Adrenal gland (tissue), 9 donors: ENCODE measurements at regions not wholly inside any gene's neighbourhood (a gene's known extent, or its start where the extent isn't known, plus 50 kb on each side); places are given as distances from the start of the nearest gene placed in this dataset.

Experiments used
- DNase-seq, 7 donors: peaks; one replicate each; pipeline ENCODE4 v3.0.0-alpha.2; 2019 to 2020
- H3K27ac ChIP-seq, 5 donors: fragments of 200-600 bp; sonication (generic) in 4 of 5; 1 replicate in 3 of 5; 2 replicates in 2 of 5; pipeline versions ENCODE4 v1.5.1 to v1.8.0; 2016 to 2020; ENCODE audit warnings: mild to moderate bottlenecking in 1 of 5
- H3K27me3 ChIP-seq: fragments of 200-600 bp; 2 replicates; pipeline ENCODE4 v1.8.0; 2021
- H3K36me3 ChIP-seq, 2 donors: fragments of 200-600 bp; replicated peaks in 1 of 2; 1 replicate in 1 of 2; 2 replicates in 1 of 2; pipeline versions ENCODE4 v1.5.1 to v1.8.0; 2018 to 2022
- H3K4me1 ChIP-seq, 2 donors: fragments of 200-600 bp; replicated peaks in 1 of 2; 1 replicate in 1 of 2; 2 replicates in 1 of 2; pipeline versions ENCODE4 v1.5.1 to v1.8.0; 2018 to 2021
- H3K4me3 ChIP-seq, 4 donors: fragments of 200-600 bp; sonication (generic) in 3 of 4; one replicate each; pipeline ENCODE4 v1.5.1; 2016 to 2018
- H3K9me3 ChIP-seq, 3 donors: fragments of 200-600 bp; sonication (generic) in 1 of 3; replicated peaks in 1 of 3; 1 replicate in 2 of 3; 2 replicates in 1 of 3; pipeline versions ENCODE4 v1.5.1 to v1.8.0; 2016 to 2021
- CTCF ChIP-seq, 6 experiments: fragments of 450-650 bp in 4 of 6; fragments of 200-600 bp in 2 of 6; sonication (generic) in 1 of 6; IDR thresholded peaks; 1 replicate in 5 of 6; 2 replicates in 1 of 6; pipeline versions ENCODE4 v1.5.1 to v1.8.0; 2016 to 2021; ENCODE audit warnings: antibody characterized with exemption in 6 of 6, mild to moderate bottlenecking in 2 of 6, moderate library complexity in 1 of 6
- POLR2A ChIP-seq, 2 donors: fragments of 450-650 bp; IDR thresholded peaks; one replicate each; pipeline ENCODE4 v1.6.1; 2017; ENCODE audit warnings: antibody characterized with exemption in 2 of 2, mild to moderate bottlenecking in 2 of 2, moderate library complexity in 1 of 2
- WGBS, 4 donors: extraction: QIAGEN DNeasy Blood & Tissue Kit in 2 of 4; methylation state at CpG; one replicate each; pipeline versions ENCODE4 v1.1.5 to v1.1.7; 2013 to 2017; 5-methylcytosine and 5-hydroxymethylcytosine counted together
- intact Hi-C, 2 donors: fragments of 100-400 bp; cut with DNase I; formaldehyde crosslinking; loops; one replicate each; pipeline versions ENCODE4 v1.14.1 to v1.15.0; 2022 to 2023
- donor health status: healthy with polysubstance abuse.
- donor health status: Bipolar disorder and iron deficiency.
- donor health status: DM: yes; HTN: yes; CAD: no.
- donor health status: DM: no; HTN: no; CAD: no.
- donor health status: DM: no; HTN: no; CAD: no.

GRCh38 chr14:61621444-61621843 is 73.9 kb upstream of the HIF1A start:
- TF ChIP-seq POLR2A (IDR thresholded peaks at IDR 0.05) (no peak), CTCF (IDR thresholded peaks at IDR 0.05) (no peak)
- Histone ChIP-seq H3K27ac (peak overlapping the region in 1 of 5 donors; percentile 69), H3K9me3 (no peaks in the 10 kb centered on the region), H3K27me3 (no peaks in the 10 kb centered on the region), H3K36me3 (no peaks in the 10 kb centered on the region), H3K4me3 (no peak overlapping the region), H3K4me1 (peaks cover 0 to 21% of the 10 kb centered on the region in 2 donors)
- WGBS, 4 donors: 80 to 82% (median 81%) methylated on average over 7 of the region's 7 CpGs
- DNase-seq: no peak
- intact Hi-C loops: no loop called here

- peaks cover 0 to 16% of the 10 kb centered on the region in 2 donors for H3K4me1 ChIP-seq
- no peaks in the 10 kb centered on the region for H3K9me3 ChIP-seq
- intact Hi-C loops: no loop called here
- no peaks in the 10 kb centered on the region for H3K27me3 ChIP-seq
- H3K4me3 ChIP-seq: no peak overlapping the region
- DNase-seq: no peak
- H3K36me3 ChIP-seq: no peaks in the 10 kb centered on the region
- no peak for TF ChIP-seq POLR2A (IDR thresholded peaks at IDR 0.05)
- no peak for TF ChIP-seq CTCF (IDR thresholded peaks at IDR 0.05)
- H3K27ac ChIP-seq: no peak overlapping the region
These were observed 73.3 kb upstream of the HIF1A start for GRCh38 chr14:61622051-61622450.

GRCh38 chr14:61623927-61624326 is 71.4 kb upstream of the HIF1A start:
- no peak for DNase-seq
- no peak overlapping the region for H3K4me3 ChIP-seq
- intact Hi-C loops: no loop called here
- H3K9me3 ChIP-seq: no peaks in the 10 kb centered on the region
- 91 to 96% (median 93%) methylated on average over 3 of the region's 3 CpGs for WGBS, 4 donors
- H3K27me3 ChIP-seq: no peaks in the 10 kb centered on the region
- no peak overlapping the region for H3K27ac ChIP-seq
- no peaks in the 10 kb centered on the region for H3K36me3 ChIP-seq
- H3K4me1 ChIP-seq: peaks cover 0 to 16% of the 10 kb centered on the region in 2 donors
- TF ChIP-seq CTCF (IDR thresholded peaks at IDR 0.05) (no peak), POLR2A (IDR thresholded peaks at IDR 0.05) (no peak)

GRCh38 chr14:61625165-61625564 is 70.1 kb upstream of the HIF1A start:
- H3K4me1 ChIP-seq: peaks cover 0 to 9% of the 10 kb centered on the region in 2 donors
- no peak overlapping the region for H3K4me3 ChIP-seq
- no peak for DNase-seq
- H3K36me3 ChIP-seq: no peaks in the 10 kb centered on the region
- no peak overlapping the region for H3K27ac ChIP-seq
- no peaks in the 10 kb centered on the region for H3K9me3 ChIP-seq
- intact Hi-C loops: no loop called here
- no peaks in the 10 kb centered on the region for H3K27me3 ChIP-seq
- TF ChIP-seq CTCF (IDR thresholded peaks at IDR 0.05): no peak
- TF ChIP-seq POLR2A (IDR thresholded peaks at IDR 0.05): no peak
- WGBS, 4 donors: 97 to 100% (median 99%) methylated on average over 1 of the region's 1 CpG
